Prostate gland (tissue), 2 donors: ENCODE measurements at regions not wholly inside any gene's neighbourhood (a gene's known extent, or its start where the extent isn't known, plus 50 kb on each side); places are given as distances from the start of the nearest gene placed in this dataset.

Source experiments
- DNase-seq: peaks from one replicate; pipeline ENCODE4 v3.0.0-alpha.2; 2019; ENCODE audit warnings: low spot score
- H3K27ac ChIP-seq, 2 donors: fragments of 200-600 bp; sonication (generic); 2 replicates each; pipeline ENCODE4 v1.5.1; 2017 to 2019
- H3K27me3 ChIP-seq: fragments of 200-600 bp; sonication (generic); replicated peaks from 2 replicates; pipeline ENCODE4 v1.5.1; 2019; ENCODE audit not compliant: insufficient read depth
- H3K36me3 ChIP-seq, 2 donors: fragments of 200-600 bp; sonication (generic); 1 replicate in 1 of 2; 2 replicates in 1 of 2; pipeline versions ENCODE4 v1.5.1 to v1.8.1; 2017 to 2019
- H3K4me1 ChIP-seq: fragments of 200-600 bp; sonication (generic); replicated peaks from 2 replicates; pipeline ENCODE4 v1.5.1; 2019
- H3K4me3 ChIP-seq, 2 donors: fragments of 200-600 bp; sonication (generic); 2 replicates each; pipeline ENCODE4 v1.5.1; 2017 to 2019
- H3K9me3 ChIP-seq: fragments of 200-600 bp; sonication (generic); 2 replicates; pipeline ENCODE4 v1.5.1; 2017
- POLR2A ChIP-seq: fragments of 450-650 bp; IDR thresholded peaks from one replicate; pipeline ENCODE4 v1.6.1; 2016; ENCODE audit warnings: antibody characterized with exemption, mild to moderate bottlenecking
- POLR2AphosphoS5 ChIP-seq: sonication (generic); formaldehyde crosslinking; IDR thresholded peaks from one replicate; pipeline ENCODE4 v1.6.1; 2017; ENCODE audit warnings: antibody characterized with exemption
- WGBS: methylation state at CpG from one replicate; pipeline ENCODE4 v1.1.5; 2018; 5-methylcytosine and 5-hydroxymethylcytosine counted together
- intact Hi-C: fragments of 100-400 bp; cut with DNase I; formaldehyde crosslinking; loops from one replicate; pipeline ENCODE4 v1.14.2; 2022
- TF ChIP-seq, protein P1 (sequence below), 4 experiments: fragments of 200-600 bp in 2 of 4; fragments of 450-650 bp in 2 of 4; sonication (generic) in 2 of 4; IDR thresholded peaks; 1 replicate in 3 of 4; 2 replicates in 1 of 4; pipeline ENCODE4 v1.5.1; 2016 to 2019; ENCODE audit warnings: antibody characterized with exemption in 4 of 4, mild to moderate bottlenecking in 2 of 4, moderate library complexity in 2 of 4

DNA sequence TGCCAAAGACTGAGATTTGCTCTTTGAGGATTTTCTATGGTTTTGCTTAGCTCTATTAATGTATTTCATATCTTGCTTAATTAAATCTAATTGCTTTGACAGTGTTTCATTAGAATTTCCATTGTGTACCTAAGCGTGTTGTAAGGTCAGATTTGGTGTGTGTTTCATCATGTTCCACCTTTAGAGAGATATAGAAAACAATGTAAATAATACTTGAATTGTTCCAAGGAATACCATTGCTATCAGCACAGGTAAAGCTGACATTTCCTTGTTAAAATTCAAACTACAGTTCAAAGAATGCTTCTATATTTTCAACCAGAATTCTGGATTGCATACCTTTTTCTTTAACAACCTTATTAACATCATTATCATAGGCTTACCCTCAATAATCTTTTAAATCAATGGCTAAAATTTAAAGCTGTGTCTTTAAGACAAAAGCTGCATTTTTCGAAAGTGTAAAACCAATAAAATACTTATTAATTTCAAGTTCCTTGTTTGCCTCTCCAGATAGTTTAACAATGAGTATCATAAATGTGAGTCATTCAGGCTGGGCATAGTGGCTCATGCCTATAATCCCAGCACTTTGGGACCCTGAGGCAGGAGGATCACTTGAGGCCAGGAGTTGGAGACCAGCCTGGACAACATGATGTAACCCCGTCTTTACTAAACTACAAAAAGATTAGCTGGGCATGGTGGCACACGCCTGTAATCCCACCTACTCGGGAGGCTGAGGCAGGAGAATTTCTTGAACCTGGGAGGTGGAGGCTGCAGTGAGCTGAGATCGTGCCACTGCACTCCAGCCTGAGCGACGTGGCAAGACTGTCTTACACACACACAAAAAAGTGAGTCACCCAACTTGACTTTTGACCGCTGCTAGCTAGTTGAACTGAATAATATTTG lies 188.0 kb upstream of the PKDCC start:
- Histone ChIP-seq H3K27ac (no peak overlapping the region), H3K4me3 (no peak overlapping the region), H3K36me3 (no peaks in the 10 kb centered on the region), H3K9me3 (no peaks in the 10 kb centered on the region), H3K4me1 (no peaks in the 10 kb centered on the region), H3K27me3 (no peaks in the 10 kb centered on the region)
- intact Hi-C loops: loop anchor here (10.0 kb wide), 1 partner anchor 465 kb away; no protein-coding TSS in a partner anchor
- 59% methylated on average over 9 of the region's 9 CpGs for WGBS
- no peak for TF ChIP-seq POLR2AphosphoS5
- TF ChIP-seq POLR2A: no peak
- TF ChIP-seq, protein P1, sequence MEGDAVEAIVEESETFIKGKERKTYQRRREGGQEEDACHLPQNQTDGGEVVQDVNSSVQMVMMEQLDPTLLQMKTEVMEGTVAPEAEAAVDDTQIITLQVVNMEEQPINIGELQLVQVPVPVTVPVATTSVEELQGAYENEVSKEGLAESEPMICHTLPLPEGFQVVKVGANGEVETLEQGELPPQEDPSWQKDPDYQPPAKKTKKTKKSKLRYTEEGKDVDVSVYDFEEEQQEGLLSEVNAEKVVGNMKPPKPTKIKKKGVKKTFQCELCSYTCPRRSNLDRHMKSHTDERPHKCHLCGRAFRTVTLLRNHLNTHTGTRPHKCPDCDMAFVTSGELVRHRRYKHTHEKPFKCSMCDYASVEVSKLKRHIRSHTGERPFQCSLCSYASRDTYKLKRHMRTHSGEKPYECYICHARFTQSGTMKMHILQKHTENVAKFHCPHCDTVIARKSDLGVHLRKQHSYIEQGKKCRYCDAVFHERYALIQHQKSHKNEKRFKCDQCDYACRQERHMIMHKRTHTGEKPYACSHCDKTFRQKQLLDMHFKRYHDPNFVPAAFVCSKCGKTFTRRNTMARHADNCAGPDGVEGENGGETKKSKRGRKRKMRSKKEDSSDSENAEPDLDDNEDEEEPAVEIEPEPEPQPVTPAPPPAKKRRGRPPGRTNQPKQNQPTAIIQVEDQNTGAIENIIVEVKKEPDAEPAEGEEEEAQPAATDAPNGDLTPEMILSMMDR (IDR thresholded peaks at IDR 0.05): no peak
- DNase-seq: no peak

DNA sequence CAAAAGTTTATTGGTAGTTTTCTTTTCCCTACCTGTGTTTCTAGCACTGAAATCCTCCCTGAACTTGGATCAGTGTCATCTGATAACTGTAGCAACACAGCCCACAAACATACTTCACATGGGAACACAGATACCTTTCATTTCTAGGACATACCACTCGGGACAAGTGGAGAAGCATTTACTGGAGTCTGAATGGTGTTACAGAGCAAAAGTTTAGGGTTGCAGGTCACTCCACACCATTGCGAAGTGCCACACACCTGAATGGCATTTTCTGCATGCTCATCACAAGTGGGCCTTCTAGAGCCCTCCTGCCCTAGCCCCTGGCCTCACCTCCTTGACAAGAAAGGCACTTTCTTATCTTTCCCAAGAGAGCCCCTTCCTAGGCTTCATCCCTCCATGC lies 184.8 kb upstream of the PKDCC start:
- TF ChIP-seq, protein P1 (IDR thresholded peaks at IDR 0.05): no peak
- TF ChIP-seq POLR2AphosphoS5 (no peak), POLR2A (no peak)
- H3K4me1 ChIP-seq: no peaks in the 10 kb centered on the region
- H3K9me3 ChIP-seq: no peaks in the 10 kb centered on the region
- 86% methylated on average over 2 of the region's 2 CpGs for WGBS
- no peaks in the 10 kb centered on the region for H3K36me3 ChIP-seq
- H3K4me3 ChIP-seq: no peak overlapping the region
- H3K27ac ChIP-seq: no peak overlapping the region
- no peaks in the 10 kb centered on the region for H3K27me3 ChIP-seq
- no peak for DNase-seq
- intact Hi-C loops: no loop called here

DNA sequence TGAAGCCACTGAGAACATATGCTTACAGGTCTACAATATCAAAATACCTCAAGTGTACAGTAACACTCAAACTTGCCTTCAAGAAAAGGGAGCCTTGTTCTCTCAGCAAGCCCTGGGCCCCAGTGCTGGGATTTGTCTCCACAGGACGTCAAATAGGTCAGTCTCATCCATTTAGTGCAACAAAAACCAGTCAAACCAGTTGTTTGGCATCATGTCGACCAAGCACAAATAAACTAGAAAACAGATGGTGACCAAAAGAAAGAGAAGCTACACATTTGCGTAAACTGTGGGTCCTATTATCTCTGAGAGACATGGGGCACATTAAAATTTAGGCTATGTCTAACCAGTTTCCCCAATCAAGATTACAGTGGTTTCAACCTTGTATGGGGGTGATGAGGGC lies 182.6 kb upstream of the PKDCC start:
- DNase-seq: no peak
- Histone ChIP-seq H3K27me3 (no peaks in the 10 kb centered on the region), H3K27ac (no peak overlapping the region), H3K4me1 (no peaks in the 10 kb centered on the region), H3K9me3 (no peaks in the 10 kb centered on the region), H3K4me3 (no peak overlapping the region), H3K36me3 (no peaks in the 10 kb centered on the region)
- intact Hi-C loops: no loop called here
- WGBS: 71% methylated on average over 3 of the region's 3 CpGs
- TF ChIP-seq POLR2AphosphoS5 (no peak), POLR2A (no peak)
- TF ChIP-seq, protein P1 (IDR thresholded peaks at IDR 0.05): no peak

DNA sequence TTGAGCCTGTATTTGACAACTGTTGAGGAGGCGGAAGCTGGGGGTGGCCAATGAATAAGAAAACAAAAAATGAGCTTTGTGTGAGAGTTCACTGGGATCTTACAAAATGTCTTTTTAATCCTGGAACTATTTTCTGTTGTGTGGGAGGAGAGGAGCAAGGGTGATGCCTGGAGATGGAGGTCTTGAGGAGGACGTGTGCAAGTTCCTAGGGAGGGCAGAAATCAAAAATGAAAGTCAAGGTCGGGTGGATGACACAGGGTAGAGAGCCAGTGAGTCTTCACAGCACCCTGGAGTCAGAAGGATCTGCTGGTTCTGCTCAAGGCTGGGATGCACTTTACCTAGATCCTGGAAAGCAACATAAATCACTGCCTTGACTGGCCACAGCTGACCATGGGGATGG lies 180.3 kb upstream of the PKDCC start:
- Histone ChIP-seq H3K9me3 (no peaks in the 10 kb centered on the region), H3K27me3 (no peaks in the 10 kb centered on the region), H3K4me1 (no peaks in the 10 kb centered on the region), H3K36me3 (no peaks in the 10 kb centered on the region), H3K4me3 (no peak overlapping the region), H3K27ac (no peak overlapping the region)
- intact Hi-C loops: no loop called here
- DNase-seq: no peak
- no peak for TF ChIP-seq POLR2A
- TF ChIP-seq, protein P1 (IDR thresholded peaks at IDR 0.05): no peak
- TF ChIP-seq POLR2AphosphoS5: no peak
- 62% methylated on average over 3 of the region's 3 CpGs for WGBS
